Glomerular visceral epithelial cell (primary cell): ENCODE measurements at regions not wholly inside any gene's neighbourhood (a gene's known extent, or its start where the extent isn't known, plus 50 kb on each side); places are given as distances from the start of the nearest gene placed in this dataset.

Experiments
- DNase-seq: peaks from one replicate; pipeline ENCODE4 v3.0.0-alpha.2; 2016; ENCODE audit errors: extremely low spot score

GRCh38 chr13:106133025-106133424, 402.4 kb downstream of the EFNB2 start:
- DNase-seq: peak; percentile 52

DNA sequence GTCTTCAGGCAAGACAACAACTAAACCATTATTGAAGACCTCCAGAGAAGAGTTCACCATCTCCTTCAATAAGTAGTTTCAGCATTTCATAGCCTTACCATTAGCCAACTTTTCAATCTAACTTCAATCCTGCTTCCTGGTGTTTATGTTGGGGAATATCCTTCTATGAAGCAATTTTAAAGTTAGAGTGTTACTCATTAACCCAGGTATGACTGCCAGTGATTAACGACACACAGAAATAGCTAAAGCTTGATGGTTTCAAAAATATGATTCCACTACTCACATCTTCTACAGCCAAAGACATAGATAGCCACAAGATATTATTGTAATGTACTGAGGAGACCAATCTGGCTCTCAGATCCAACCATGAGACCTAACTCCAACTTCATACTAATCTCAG, 403.2 kb downstream of the EFNB2 start:
- DNase-seq: peak; percentile 62

- no peak for DNase-seq
These were observed 405.5 kb downstream of the EFNB2 start for GRCh38 chr13:106129993-106130392.

- no peak for DNase-seq
These were observed 406.2 kb downstream of the EFNB2 start for GRCh38 chr13:106129273-106129672.

GRCh38 chr13:106122234-106122633, 413.2 kb downstream of the EFNB2 start:
- DNase-seq: no peak

GRCh38 chr13:106121173-106121754, 414.2 kb downstream of the EFNB2 start:
- no peak for DNase-seq

DNA sequence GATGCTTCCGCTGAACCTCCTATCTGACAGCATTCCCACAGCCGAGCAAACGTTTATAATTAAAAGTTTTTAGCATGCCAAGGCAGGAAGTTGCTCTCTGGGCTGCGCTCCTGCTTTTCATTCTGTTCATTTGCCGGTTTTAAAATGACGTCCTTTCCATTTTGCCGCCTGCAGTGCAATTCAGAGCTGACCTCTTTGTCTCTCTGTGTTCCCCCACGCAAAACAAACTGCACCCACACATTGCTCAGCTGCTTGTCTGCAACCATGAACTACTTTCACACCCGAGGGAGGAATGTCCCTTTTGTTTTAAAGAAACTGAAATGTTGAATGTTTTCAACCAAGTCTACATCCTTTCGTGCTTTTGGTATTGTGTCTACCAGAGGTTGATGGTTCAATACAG, 416.5 kb downstream of the EFNB2 start:
- DNase-seq: no peak

- no peak for DNase-seq
These were observed 417.4 kb downstream of the EFNB2 start for GRCh38 chr13:106118050-106118449.

GRCh38 chr13:106117640-106118039, 417.8 kb downstream of the EFNB2 start:
- no peak for DNase-seq

GRCh38 chr13:106117035-106117434, 418.4 kb downstream of the EFNB2 start:
- no peak for DNase-seq

- DNase-seq: no peak
These were observed 420.4 kb downstream of the EFNB2 start for GRCh38 chr13:106115081-106115480.

- DNase-seq: no peak
These were observed 421.7 kb downstream of the EFNB2 start for GRCh38 chr13:106113796-106114195.

GRCh38 chr13:106112191-106112590, 423.3 kb downstream of the EFNB2 start:
- no peak for DNase-seq

DNA sequence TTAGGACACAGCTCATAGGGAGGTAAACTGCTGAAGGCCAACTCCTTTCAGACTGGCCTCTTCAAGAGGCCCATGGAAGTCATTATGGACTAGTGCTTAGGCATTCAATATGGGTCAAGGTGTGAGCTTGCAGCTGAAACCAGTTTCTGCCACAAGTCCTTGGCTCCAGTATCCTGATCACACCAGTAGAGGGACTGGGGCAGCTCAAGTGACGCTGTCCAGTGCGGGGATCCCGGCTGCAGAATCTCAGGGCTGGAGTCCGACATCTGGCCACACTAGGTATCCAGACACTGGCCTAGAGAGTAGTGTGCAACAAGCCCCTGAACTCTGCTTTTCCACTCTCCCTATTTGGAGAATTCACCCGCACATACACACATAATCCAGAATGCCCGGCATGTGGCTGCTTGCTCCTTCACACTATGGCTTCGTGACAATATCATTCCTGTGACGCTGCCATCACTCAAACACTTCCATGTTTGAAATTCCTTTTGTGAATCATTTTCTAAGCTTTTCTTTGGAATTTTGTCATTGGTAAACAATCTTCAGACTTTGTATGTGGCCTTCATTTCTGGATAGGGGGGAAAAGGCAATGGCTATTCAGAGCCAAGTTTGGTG, 425.1 kb downstream of the EFNB2 start:
- no peak for DNase-seq

DNA sequence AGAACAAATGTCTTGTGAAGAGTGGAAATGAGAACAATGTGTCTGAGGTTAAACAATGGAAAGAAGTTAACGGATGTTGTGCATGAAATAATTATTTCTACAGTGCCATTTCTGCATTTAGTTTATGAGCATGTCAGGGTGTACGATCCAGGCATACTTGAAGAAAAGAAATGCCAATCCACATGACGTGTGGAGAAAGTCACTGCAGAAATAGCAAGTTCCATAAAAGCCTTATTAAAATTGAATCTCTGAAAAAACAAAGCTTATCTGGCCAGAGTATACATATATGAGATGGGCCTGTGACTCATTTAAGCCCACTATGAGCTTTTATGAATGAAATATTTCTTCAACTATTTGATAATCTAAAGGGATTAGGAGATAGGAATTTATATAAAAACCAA, 426.1 kb downstream of the EFNB2 start:
- no peak for DNase-seq

GRCh38 chr13:106108346-106108745, 427.1 kb downstream of the EFNB2 start:
- DNase-seq: no peak

DNA sequence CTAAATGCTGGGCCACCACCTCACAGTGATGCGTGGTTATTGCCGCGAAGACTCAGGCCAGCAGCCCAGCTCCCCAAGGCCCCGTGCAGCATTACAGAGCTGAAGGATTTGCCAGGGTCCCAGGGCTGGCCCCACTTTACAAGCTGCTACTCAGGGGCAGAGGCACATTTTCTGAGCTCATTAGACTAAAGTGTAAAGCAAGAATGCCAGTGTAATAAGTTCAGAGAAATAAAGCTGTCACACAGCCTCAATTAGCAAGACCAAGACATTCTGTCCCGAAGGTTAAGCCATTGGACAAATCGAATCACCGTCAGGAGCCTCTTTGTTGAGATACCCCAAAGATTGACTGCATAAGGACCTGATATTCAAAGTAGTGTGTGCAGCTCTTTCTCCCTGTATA, 428.4 kb downstream of the EFNB2 start:
- DNase-seq: no peak

DNA sequence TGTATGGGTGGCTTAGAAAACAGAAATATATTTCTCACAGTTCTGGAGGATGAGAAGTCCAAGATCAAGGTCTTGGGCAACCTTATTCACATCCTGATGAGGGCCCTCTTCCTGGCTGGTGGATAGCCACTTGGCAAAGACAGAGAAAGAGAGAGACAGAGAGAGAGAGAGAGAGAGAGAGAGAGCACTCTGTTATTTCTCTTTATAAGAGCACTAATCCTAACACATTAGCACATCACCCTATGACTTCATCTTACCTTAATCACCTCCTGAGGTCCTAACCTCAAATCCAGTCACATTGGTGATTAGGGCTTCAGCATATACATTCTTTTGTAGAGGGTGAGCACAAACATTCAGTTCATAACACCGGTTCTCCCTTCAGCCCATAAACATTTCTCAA, 430.3 kb downstream of the EFNB2 start:
- DNase-seq: peak; percentile 71

- DNase-seq: peak; percentile 86
These were observed 431.1 kb downstream of the EFNB2 start for GRCh38 chr13:106104281-106104901.

- DNase-seq: peak; percentile 53
These were observed 431.7 kb downstream of the EFNB2 start for GRCh38 chr13:106103779-106104178.

- peak; percentile 55 for DNase-seq
These were observed 432.7 kb downstream of the EFNB2 start for GRCh38 chr13:106102786-106103185.

DNA sequence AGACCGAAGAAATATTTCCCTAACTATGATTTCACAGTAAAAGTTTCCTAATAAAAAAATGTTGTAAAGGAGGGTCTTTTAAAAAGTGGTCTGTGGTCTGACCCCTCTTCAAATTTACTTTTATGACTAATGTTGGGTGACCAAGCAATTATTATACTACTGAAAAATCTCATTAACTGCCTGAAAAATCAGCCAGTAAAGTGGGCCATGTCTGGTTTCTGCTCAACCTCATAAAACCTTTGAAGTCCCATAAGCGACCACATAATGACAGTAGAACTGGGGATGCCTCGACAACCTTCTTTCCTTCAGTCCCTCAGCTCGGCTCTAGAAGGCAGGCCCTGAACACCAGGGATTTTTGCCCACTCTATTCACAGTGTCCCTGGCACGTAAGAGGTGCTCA, 434.3 kb downstream of the EFNB2 start:
- no peak for DNase-seq

DNA sequence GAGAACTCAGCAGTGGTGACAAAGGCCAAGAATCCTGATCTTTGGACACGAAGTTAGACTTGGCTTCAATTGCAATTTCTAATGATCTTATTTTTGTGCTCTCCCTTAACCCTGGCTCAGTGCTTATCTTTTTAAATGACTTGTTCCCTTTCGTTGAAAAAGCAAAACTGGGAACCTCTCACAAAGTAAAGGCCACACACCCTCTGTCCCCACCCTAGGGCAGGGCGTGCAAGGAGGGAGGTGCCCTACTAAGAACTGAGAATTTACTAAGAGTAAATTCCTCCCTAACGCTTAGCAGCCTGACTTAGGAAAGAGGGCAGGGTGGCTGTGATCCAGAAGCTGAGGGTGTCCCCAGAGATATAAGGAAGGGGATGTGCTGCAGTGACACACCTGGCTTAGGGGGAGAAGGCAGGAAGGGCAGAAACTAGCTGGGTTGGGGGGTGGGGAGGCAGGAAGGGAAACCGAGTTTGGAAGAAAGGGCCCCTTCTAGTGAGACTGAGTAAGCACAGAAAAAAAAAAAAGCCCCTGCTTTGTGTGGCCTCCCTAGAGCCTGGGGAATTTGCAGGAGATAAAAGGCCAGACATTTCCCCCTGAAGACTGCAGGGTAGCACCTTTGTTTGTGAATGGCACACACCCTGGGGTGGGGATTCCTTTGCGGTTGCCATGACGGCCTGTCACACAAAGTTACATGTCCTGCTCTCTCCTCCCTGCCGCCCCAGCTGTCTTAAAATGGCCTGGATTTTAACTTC, 435.1 kb downstream of the EFNB2 start:
- no peak for DNase-seq
